GM21717 (cell line): ENCODE measurements at regions not wholly inside any gene's neighbourhood (a gene's known extent, or its start where the extent isn't known, plus 50 kb on each side); places are given as distances from the start of the nearest gene placed in this dataset.
A peak's percentile ranks its signal among the peaks of the same experiment; 100 is the strongest.

Source experiments
- ATAC-seq: cut with Tn5 transposase; IDR thresholded peaks from one replicate; pipeline ENCODE4 v1.9.1; 2021; ENCODE audit warnings: mild to moderate bottlenecking, moderate library complexity; ENCODE audit not compliant: unreplicated experiment

DNA sequence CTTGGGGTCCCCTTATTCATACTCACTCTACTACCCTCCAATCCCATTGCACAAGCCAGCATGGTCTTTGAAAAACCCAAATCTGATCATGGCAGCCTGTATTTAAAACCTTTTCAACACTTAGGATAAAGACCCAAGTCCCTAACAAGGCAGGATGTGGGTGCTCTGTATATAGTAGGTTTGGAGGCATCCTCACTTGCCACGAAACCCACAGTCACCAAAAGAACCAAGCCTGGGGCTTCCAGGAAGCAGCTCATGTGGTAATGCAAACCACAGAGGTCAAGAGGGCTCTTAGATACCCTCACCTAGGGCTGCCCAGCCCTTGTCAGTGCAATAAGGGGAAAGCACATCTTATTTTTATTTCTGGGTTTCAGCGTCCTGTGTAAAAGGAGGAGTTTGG, 218.6 kb upstream of the ASIC2 start:
- ATAC-seq = no peak

DNA sequence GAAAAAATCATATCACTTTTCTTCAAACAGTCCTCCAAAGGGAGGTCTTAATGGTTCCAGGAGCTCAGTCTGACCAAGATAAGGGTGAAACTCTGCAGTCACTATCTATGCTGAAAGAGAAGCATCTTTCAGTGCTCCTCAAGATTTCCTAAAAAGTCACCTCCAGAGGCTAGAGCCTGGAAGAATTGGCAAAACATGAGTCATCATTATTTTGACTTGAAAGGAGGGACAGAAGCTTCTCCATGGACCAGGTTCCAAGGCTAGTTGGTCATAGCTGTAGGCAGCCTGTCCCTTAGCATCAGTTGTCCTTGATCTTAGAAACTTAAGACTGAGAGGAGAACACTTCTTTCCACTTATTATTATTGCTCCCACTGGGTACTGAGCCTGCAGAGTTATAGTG, 219.0 kb upstream of the ASIC2 start:
- no peak for ATAC-seq

DNA sequence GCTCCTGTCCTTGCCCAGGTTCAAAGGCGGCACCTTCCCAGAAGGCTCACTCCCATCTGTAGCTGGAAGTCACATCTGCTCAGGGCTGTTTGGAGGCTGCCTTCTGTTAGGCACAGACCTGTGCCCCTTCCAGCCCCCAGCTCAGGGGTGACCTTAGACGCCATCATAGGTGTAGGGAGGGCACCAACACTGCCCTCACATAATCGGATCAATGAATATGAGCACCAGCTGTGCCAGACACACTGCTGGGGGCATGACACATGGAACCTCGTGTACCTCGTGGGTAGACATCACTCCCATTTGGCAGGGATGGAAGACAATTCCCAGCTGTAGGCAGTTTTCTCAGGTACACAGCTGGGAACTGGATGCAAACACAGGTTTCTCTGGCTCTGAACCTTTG, 220.7 kb upstream of the ASIC2 start:
- no peak for ATAC-seq

DNA sequence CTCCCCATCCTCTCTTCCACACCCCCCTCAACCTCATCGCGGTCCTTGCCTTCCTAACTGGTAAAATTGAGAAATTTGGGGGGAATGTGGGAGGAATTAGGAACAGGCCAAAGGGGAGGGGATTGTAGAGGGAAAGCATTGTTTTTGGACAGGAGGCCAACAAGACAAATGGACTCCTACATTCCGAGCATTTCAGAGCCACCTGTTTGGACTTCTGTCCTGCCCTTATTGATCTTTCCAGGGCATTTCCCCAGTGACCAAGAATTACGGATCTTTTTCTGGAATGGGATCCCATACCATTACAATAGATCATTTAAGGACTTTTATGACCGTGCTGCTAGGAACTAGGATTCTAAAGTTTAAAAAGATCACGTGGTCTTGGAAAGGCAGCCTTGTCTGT, 221.3 kb upstream of the ASIC2 start:
- no peak for ATAC-seq

DNA sequence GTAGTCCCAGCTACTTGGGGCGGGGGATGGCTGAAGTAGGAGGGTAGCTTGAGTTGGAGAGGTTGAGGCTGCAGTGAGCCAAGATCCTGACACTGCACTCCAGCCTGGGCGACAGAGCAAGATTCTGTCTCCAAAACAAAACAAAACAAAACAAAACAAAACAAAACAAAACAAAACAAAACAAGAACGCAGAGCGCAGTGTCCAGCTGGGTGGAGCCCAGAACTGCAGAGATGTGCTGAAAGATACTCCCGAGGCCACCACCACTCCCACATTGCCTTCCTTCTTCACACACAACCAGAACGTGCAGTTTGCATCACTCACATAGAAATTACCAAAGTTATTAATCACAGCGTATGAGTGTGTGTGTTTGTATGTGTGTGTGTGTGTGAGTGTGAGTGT, 222.9 kb upstream of the ASIC2 start:
- no peak for ATAC-seq

DNA sequence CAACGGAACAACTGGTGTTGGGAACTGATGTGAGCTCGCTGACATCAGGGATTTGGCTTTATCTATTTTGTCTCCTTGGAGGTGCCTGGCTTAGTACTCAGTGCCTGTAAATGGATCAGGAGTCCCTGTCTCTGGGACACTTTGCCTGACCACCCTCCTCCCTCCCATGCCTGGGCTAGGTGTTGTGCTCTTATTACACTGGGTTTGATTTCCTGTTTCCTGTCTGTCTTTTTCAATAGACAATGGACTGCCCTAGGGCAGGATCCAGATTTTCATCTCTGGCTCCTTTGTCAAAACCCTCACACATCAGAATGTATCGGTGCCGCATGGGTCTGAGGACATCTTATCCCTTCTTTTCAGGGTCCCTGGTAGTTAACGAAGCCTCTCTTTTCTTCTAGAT, 223.6 kb upstream of the ASIC2 start:
- no peak for ATAC-seq

DNA sequence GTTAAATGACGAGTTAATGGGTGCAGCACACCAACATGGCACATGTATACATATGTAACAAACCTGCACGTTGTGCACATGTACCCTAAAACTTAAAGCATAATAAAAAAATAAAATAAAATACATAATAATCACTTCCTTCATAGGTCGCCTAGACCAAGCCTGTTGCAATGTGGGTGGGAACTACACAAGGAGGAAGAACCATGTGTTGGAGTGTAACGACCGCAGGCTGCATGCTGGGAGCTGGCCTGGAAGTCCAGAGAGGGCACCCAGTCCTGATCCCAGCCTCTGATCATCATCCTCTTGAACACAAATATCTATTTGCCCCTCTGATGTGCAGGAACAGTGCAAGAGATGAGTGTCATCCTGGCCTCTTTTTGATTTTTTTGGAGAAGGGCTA, 224.7 kb upstream of the ASIC2 start:
- no peak for ATAC-seq

DNA sequence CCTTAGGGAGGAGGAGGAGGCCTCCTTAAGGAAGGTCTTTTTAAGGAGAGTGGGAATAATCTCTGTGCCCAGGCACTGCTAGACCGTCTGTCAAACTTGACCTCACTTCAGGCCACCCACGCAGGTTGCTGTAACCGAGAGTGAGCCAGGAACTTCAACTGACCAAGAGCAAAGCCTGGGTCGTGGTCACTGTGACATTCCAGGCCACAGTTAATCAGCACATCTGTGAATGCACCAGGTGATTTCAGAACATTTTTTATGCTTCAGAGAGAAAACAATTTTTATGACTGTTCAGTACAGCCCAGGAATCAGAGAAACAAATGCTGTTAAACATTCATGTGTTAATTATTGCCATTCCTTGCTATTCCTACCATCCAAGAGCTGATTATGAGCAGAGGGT, 226.6 kb upstream of the ASIC2 start:
- ATAC-seq = no peak

DNA sequence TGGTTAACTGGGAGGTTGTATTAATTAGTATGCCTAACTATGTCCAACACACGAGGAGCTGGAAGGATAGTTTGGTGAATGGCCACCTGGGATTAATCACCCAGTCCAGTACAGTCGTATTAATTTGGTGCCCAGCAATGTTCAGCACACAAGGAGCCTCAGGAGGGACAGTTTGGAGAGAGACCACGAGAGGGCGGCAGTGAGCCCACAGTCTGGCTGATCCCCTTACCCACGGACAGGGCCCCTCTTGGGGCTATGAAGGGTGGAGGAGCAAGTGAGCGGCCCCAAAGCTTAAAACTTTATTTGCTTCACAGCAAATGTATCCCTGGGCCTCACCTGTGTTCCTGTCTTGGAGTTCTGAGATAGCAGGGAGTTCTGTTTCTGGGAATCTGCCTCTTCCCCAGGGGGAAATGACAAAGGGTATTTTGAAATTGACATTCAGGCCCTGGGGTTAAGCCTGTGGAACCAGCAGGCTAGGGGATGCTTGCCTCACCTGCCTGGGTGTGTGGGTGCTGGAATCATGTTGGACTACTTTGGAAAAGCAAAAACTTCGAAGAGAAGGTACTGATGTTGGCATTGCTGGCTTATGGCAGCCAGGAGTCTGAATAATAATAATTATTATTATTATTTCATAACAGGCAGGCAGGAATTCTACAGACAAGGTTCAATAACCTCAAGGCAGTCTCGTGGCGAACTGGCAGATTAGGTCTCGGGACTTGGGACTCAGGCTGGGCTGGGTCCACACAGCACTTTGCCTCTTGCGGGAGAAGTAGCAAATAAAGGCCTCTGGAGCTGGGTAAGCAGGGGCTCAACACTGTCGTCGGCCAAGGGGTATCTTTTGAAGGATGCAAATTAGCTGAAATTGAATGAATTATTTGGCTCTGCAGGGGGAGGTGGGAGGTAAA, 227.6 kb upstream of the ASIC2 start:
- no peak for ATAC-seq

DNA sequence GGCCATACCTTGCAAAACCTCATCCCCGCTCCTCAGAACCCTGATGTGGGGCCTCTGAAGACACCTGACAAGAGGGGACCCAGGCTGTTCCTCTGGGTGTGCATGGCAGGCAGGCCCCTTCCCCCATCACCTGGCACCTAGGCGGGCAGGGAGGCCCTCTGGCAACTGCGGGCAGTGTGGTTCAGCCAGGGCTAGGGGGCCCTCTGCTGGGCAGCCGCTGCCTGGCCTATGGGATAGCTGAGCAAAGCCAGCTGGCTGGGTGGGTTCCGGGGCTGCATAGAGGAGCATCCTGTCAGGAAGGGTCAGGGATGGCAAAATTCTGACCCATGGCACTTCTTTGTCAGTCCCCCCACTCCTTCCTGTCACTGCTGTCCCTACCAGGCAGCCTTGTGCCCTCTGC, 228.7 kb upstream of the ASIC2 start:
- ATAC-seq = no peak

DNA sequence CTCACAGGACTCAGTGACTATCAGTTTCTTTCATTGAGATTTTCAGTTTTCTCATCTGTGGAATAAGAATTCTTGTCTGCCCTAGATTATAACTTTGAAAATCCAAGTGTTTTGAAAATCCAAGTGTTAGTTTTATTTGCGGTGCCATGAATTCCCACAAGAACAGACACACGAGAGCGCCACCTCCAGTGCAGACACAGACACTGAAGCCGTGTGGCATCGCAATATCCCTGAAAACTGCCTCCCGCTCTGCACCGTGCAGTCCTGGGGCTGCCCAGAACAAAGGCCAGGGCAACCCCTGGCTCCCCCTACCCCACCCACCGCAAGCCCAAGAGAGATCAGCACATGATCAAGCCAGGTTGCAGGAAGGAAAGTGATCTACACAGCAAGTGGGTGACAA, 229.5 kb upstream of the ASIC2 start:
- no peak for ATAC-seq

DNA sequence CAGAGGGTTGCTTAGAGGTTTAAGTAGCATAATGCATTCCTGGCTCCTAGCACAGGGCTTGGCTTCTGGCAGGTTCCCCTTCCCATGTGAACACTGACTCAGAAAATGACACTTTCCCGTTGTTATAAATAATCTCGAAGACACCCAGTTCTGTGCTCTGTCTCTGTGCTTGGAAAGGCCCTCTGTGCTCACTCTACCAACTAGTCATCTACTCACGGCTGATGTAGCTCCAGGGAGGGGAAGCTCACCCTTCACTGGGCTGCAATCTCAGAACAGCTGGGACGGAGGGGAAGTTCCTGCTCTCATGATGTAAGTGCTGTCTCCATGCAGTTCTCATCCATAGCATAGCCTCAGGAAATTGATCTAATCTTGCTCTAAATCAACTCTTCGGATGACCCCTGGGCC, 230.5 kb upstream of the ASIC2 start:
- ATAC-seq = peak; percentile 74

DNA sequence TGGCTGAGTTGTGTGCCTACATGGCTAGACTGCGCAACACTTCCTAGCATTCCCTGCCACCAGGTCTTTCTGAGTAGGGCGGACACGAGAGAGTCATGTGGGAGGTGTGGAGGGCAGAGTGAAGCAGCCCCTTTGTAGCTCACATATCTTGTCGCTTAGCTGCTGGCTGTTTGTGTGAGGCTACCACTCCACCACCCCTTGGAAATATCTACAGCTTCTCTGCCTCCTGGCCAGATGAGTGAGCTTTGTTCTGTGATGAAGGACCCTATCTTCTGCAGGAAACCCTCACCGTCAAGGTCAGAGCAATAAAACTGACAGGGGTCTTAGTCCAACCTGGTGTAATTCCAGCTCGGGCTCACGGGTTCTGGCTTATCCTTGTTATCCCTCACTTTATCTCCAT, 232.1 kb upstream of the ASIC2 start:
- no peak for ATAC-seq

DNA sequence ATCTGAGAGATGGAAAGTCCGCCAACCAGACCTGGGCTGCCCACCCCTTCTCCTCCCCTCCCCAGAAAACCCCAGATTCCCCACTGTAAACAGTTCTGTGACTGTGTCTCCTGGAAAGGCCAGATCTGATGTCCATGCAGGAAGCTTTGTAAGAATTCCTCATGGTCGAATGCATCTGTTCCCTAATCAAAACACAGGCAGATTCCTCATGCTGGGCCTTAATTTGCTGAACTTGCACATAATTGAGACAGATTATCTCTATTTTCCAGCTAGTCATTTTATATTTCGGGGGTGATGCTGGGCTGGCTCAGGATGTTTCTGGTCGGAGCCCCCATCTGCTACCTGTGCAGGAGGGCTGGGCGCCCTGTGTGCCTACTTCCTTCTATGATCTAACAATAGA, 233.6 kb upstream of the ASIC2 start:
- no peak for ATAC-seq

DNA sequence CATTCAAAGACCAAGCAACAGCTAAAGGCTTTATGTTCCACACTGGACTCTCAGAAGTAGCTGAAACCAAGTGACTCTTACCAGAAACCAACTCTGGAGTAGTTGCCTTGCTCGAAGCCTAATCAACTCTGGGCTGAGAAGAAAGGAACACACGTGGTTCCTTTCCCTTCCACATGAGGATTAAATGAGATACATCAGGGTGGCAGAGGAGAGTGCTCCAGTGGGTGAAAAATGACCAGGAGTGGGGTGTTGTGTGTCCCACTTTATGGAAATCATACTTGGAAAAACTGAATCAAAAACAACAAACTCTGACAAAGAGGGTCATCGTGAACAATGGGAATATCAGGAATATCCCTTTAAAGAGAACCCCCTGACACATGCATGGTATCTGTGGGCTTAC, 234.2 kb upstream of the ASIC2 start:
- ATAC-seq = no peak

DNA sequence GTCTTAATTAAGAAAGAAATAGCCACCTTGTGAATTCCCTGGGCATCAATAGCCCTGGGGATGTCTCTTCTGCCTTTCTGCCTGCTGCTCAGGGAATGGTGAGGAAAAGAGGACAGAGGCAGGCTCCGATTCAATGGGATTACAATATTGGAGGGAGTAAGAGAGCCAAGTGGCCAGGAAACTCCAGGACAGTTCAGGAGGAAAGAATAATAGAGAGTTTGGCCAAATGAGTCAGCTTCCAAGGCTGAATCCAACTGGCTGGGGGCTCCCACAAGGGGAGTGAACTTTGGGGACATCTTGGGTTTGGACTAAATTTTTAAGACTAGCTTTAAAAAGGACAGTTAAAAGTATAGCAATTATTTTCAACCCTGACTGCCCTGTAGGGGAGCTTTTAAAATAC, 235.8 kb upstream of the ASIC2 start:
- no peak for ATAC-seq

DNA sequence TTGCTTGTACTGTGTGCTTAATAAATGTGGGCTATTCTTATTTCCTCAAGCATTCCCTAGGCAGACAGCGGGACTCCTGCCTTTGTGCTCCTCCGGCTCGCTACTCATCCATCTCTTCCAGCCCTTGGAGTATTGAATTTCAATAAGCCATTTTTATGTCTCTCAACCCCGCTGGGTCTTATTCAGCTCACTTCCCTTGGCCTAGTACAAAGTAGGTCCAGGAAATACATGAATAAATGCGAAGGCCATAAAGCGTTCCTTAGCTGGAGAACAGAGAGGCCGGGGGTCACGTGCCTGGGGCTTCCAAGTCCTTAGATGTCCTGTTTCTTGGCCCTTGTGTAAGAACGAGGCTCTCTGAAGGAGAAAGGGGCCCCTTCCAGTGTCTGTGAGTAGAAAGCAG, 236.7 kb upstream of the ASIC2 start:
- no peak for ATAC-seq

DNA sequence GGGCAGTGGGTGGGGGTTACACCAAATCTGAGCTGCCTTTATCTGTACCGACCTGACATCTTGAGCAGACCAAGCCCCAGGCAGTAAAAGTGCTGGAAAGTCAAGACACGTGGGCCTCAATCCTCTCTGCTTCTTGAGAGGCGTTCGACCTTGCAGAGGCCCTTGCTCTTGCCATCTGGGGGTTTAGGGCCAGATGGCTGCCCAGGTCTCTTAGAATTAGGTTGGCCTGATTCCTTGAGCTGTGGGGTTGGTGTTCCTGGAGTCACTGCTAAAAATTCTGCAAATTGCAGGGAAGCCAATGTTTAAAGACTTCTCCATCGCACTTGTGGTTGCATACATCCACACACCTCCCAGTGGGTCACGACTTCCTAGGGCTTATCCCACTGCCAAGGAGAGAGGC, 238.2 kb upstream of the ASIC2 start:
- ATAC-seq = no peak

DNA sequence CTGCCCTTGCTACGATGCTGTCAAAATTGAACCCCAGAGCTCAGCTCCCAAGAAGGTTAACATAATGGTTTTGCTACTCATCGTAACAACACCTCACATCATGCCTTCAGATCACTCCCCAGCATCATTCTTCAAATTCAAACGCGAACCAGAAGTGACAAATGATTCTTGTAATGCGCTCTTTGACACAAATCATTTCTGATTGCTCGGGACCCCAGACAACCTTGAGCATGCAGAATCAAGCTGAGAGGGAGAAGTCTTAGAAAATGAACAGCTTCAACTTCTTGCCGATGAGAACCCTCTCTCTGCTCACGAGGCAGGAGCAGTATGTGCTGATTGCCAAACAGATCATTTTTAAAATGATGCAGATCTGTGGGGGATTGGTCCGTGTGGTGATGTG, 241.0 kb upstream of the ASIC2 start:
- ATAC-seq = no peak

DNA sequence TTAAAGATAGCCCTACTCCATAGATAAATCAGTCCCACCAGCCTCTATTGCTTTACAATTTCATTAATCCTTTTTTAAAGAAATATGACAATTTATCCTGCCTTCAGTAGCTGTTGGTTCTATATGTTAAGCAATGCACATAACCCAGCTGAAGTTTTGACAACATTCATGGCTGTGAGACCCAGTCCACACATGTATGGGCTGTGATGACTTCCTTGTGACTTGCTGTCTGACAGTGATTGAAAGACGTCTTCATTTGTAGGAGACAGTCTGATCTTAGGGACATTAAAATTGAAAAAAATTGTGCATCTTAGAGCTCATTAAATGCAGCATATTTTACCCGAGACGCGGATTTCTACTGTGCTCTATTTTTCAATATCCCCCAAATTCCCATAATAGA, 252.0 kb upstream of the ASIC2 start:
- no peak for ATAC-seq

DNA sequence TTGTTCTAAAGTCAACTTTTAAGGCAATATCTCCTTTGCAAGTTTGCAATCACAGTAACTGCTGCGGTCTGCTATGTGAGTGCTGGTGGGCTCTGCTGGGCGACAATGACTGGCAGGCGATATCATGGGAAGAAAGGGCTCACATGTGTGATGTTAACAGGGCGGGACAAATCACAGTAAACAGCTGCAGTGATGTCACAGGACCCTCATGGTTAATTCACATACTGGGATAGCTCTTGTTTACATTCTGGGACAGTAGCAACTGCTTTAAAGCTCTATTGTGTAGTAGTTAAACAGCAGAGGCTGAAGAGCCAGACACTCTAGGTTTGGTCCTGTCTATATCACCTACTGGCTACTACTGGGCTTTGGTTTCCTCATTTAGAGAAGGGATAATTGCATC, 257.2 kb upstream of the ASIC2 start:
- no peak for ATAC-seq

DNA sequence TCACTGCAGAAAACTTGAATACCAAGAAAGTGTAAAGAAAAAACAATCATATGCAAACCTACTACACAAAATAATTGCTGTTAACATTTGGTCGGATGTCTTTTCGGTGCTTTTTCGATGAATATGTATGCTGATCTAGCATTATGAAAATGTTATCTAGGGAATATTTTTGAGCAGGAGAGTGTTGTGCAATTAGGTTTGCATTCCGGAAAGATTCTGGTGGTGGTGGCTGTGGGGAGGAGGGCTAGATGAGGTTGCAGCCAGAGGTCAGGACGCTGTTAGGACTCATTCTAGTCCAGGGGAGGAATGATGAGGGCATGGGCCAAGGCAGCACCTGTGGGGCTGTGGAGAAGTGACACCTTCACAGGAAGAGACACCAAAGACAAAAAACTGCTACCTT, 258.0 kb upstream of the ASIC2 start:
- ATAC-seq = no peak

DNA sequence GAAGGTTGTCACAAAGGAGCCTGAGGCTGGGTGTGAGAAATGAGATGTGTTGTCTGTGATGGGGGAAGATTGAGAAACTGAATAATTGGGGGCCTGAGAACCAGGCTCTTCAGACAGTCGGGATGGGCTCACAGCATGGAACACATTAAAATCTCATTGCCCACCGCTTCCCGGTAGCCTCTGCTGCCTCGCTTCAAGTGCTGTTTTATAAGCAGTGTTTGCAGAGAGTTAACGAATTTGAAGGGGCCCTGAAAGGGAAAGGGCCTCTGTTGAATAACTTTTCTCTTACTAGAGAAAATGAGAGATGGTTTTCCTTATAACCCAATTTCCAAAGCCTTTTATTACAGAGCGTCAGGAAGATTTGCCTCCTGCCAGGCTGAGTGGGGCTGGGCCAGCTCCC, 258.8 kb upstream of the ASIC2 start:
- ATAC-seq = no peak
